ENCODE measurements at regions not wholly inside any gene's neighbourhood (a gene's known extent, or its start where the extent isn't known, plus 50 kb on each side); places are given as distances from the start of the nearest gene placed in this dataset.

- TF ChIP-seq YY1 (IDR thresholded peaks at IDR 0.05; ENCODE audit: insufficient read depth, insufficient replicate concordance, low read depth, low read length): no peak
- TF ChIP-seq PAX8 (CRISPR knock-in tag; IDR thresholded peaks at IDR 0.05; ENCODE audit: borderline replicate concordance): no peak
- no peak for TF ChIP-seq BCL3 (CRISPR knock-in tag; IDR thresholded peaks at IDR 0.05)
- TF ChIP-seq STAG1 (CRISPR knock-in tag; IDR thresholded peaks at IDR 0.05): peak; percentile 55
- no peak for TF ChIP-seq ZNF781 (CRISPR knock-in tag; IDR thresholded peaks at IDR 0.05; ENCODE audit: borderline replicate concordance, not compliant biosample characterization)
- no peak for TF ChIP-seq ONECUT2 (CRISPR knock-in tag; IDR thresholded peaks at IDR 0.05)
- TF ChIP-seq ZFX (CRISPR knock-in tag; IDR thresholded peaks at IDR 0.05; ENCODE audit: low read depth): no peak
- TF ChIP-seq ZFAT (CRISPR knock-in tag; conservative IDR thresholded peaks at IDR 0.05): no peak
Measured at GRCh38 chr12:118821386-118821925, 159.9 kb upstream of the SRRM4 start (continued).

GRCh38 chr12:118822512-118822911, 158.8 kb upstream of the SRRM4 start:
- H3K9me3 ChIP-seq (ENCODE audit: low read length): no peaks in the 10 kb centered on the region
- H3K27ac ChIP-seq (ENCODE audit: extremely low read length, insufficient read depth, low read length): no peak overlapping the region
- no peak overlapping the region for H2AFZ ChIP-seq (ENCODE audit: low read length)
- H3K36me3 ChIP-seq (replicated peaks in 1 of 2; ENCODE audit: control insufficient read depth in 1 of 2, insufficient read depth in 2 of 2, low read length in 2 of 2): no peaks in the 10 kb centered on the region
- in situ Hi-C loops (cut with HindIII; ENCODE audit: extremely low pct_ligation_motif_present, low pct_unique_long_range_greater_than_20kb): no loop called here
- BruUV-seq (replicated peaks): no TSS peak
- FAIRE-seq: no peak
- DNase-seq (ENCODE audit: low spot score): no peak
- ChIA-PET CTCF (ENCODE audit: low intra/inter-chr PET ratio, low total read pairs) (no interaction called here), POLR2A (no interaction called here)
- ATAC-seq: no peak
- TF ChIP-seq ZNF883 (CRISPR knock-in tag; IDR thresholded peaks at IDR 0.05; ENCODE audit: not compliant biosample characterization) (no peak), ZNF251 (CRISPR knock-in tag; IDR thresholded peaks at IDR 0.05) (no peak), ATF7 (IDR thresholded peaks at IDR 0.05) (peak; percentile 19; the same call in 1 of the 2 replicates), ATF7 (CRISPR knock-in tag; IDR thresholded peaks at IDR 0.05) (no peak)
- H4K20me1 ChIP-seq (ENCODE audit: insufficient read depth, low read length): no peaks in the 10 kb centered on the region
- WGBS (ENCODE audit: low lambda C conversion rate): 13% methylated on average over 3 of the region's 3 CpGs
- no peaks in the 10 kb centered on the region for H3K79me2 ChIP-seq (ENCODE audit: insufficient read depth, low read length)
- H3K27me3 ChIP-seq (ENCODE audit: control insufficient read depth in 1 of 2, insufficient read depth in 2 of 2, low read length in 2 of 2): no peaks in the 10 kb centered on the region
- no peak overlapping the region for H3K4me3 ChIP-seq (replicated peaks in 1 of 3; ENCODE audit: insufficient read depth in 1 of 3, low read depth in 2 of 3, low read length in 3 of 3)
- no peak overlapping the region for H3K9ac ChIP-seq (ENCODE audit: insufficient read depth, low read depth, low read length)
- no peak overlapping the region for H3K4me2 ChIP-seq (ENCODE audit: low read depth, low read length)
- intact Hi-C loops (cut with micrococcal nuclease; ENCODE audit: unreplicated experiment): no loop called here
- no peaks in the 10 kb centered on the region for H3K4me1 ChIP-seq (ENCODE audit: insufficient read depth, low read length)
